HCT116 (cell line): ENCODE measurements at regions not wholly inside any gene's neighbourhood (a gene's known extent, or its start where the extent isn't known, plus 50 kb on each side); places are given as distances from the start of the nearest gene placed in this dataset.

Source experiments
- EGR1 ChIP-seq: IDR thresholded peaks from 2 replicates; pipeline ENCODE4 v1.6.1; 2012; ENCODE audit warnings: low read depth
- ELF1 ChIP-seq: IDR thresholded peaks from 2 replicates; pipeline ENCODE4 v1.6.1; 2012; ENCODE audit warnings: low read depth, borderline replicate concordance
- EZH2phosphoT487 ChIP-seq: fragments of 200-600 bp; IDR thresholded peaks from 2 replicates; pipeline ENCODE4 v1.6.1; 2018; ENCODE audit warnings: antibody characterized with exemption, borderline replicate concordance
- FOSL1 ChIP-seq: IDR thresholded peaks from 2 replicates; pipeline ENCODE4 v1.6.1; 2012; ENCODE audit warnings: low read depth
- RAD21 ChIP-seq: IDR thresholded peaks from 2 replicates; pipeline ENCODE4 v1.6.1; 2012; ENCODE audit warnings: low read depth, mild to moderate bottlenecking
- SP1 ChIP-seq: IDR thresholded peaks from 2 replicates; pipeline ENCODE4 v1.6.1; 2012; ENCODE audit warnings: low read depth
- SRF ChIP-seq: IDR thresholded peaks from 2 replicates; pipeline ENCODE4 v1.6.1; 2012; ENCODE audit warnings: low read depth
- YY1 ChIP-seq: IDR thresholded peaks from 2 replicates; pipeline ENCODE4 v1.6.1; 2011; ENCODE audit warnings: low read length, low read depth, moderate library complexity, mild to moderate bottlenecking; ENCODE audit not compliant: insufficient replicate concordance; ENCODE audit errors: extremely low read depth
- TF ChIP-seq, protein P1 (sequence below), 3 experiments: fragments of 200-600 bp in 1 of 3; sonication (generic) in 1 of 3; IDR thresholded peaks in 2 of 3; conservative IDR thresholded peaks in 1 of 3; 2 replicates each; pipeline ENCODE4 v1.5.1; 2012 to 2017; ENCODE audit warnings: low read depth in 2 of 3, low read length in 2 of 3, antibody characterized with exemption in 1 of 3, borderline replicate concordance in 1 of 3, control low read depth in 1 of 3, mild to moderate bottlenecking in 1 of 3, mixed read lengths in 1 of 3, mixed run types in 1 of 3, moderate library complexity in 1 of 3; ENCODE audit not compliant: insufficient read depth in 1 of 3
- TF ChIP-seq, protein P2 (sequence below): IDR thresholded peaks from 2 replicates; pipeline ENCODE4 v1.6.1; 2012

DNA sequence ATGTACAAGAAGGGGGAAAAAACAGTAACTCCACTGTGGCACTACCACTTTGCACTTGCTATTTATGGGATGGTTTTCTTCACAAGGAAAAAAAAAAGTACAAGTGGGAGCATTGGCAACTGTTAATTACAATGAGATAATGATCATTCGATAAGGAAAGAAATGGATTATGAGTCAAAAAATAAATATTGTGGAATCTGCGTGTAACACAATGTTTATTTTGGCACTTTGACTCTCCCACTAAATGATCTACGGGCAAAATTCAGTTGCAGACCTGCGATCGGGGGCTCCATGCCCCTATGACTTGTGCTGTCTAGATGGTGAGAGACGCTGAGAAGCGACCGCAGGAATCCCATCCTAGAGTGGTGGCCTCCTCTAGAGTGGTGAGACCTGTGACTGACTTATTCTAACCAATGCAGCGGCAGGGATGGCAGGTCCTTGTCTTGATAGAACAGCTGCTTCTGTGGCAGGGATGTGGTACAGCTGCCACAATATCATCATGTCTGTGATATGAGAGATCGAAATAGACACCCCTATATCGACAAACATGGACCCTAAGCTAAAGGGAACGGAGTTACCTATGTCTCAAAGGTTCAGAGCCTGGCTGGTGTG, 345.0 kb upstream of the KLF6 start:
- TF ChIP-seq, protein P1, sequence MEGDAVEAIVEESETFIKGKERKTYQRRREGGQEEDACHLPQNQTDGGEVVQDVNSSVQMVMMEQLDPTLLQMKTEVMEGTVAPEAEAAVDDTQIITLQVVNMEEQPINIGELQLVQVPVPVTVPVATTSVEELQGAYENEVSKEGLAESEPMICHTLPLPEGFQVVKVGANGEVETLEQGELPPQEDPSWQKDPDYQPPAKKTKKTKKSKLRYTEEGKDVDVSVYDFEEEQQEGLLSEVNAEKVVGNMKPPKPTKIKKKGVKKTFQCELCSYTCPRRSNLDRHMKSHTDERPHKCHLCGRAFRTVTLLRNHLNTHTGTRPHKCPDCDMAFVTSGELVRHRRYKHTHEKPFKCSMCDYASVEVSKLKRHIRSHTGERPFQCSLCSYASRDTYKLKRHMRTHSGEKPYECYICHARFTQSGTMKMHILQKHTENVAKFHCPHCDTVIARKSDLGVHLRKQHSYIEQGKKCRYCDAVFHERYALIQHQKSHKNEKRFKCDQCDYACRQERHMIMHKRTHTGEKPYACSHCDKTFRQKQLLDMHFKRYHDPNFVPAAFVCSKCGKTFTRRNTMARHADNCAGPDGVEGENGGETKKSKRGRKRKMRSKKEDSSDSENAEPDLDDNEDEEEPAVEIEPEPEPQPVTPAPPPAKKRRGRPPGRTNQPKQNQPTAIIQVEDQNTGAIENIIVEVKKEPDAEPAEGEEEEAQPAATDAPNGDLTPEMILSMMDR (IDR thresholded peaks at IDR 0.05 in 2 of 3, conservative IDR thresholded peaks at IDR 0.05 in 1 of 3; ENCODE audit: borderline replicate concordance in 1 of 3, insufficient read depth in 1 of 3, low read depth in 2 of 3, low read length in 2 of 3), result no peak
- no peak for TF ChIP-seq FOSL1
- no peak for TF ChIP-seq EGR1
- no peak for TF ChIP-seq ELF1
- TF ChIP-seq, protein P2, sequence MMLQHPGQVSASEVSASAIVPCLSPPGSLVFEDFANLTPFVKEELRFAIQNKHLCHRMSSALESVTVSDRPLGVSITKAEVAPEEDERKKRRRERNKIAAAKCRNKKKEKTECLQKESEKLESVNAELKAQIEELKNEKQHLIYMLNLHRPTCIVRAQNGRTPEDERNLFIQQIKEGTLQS, result no peak
- TF ChIP-seq RAD21, result no peak
- no peak for TF ChIP-seq SRF
- TF ChIP-seq YY1, result no peak
- TF ChIP-seq EZH2phosphoT487, result no peak
- no peak for TF ChIP-seq SP1
